HEK293 (cell line): ENCODE measurements at regions not wholly inside any gene's neighbourhood (a gene's known extent, or its start where the extent isn't known, plus 50 kb on each side); places are given as distances from the start of the nearest gene placed in this dataset.

Experiments used
- CTCF ChIA-PET: fragments of 350-600 bp; formaldehyde crosslinking; extraction: SDS; loops from one replicate; lab custom pipeline; 2021; ENCODE audit warnings: antibody characterized with exemption; lab: Yijun Ruan, JAX
- POLR2A ChIA-PET: fragments of 300-600 bp; formaldehyde crosslinking; extraction: SDS; loops from one replicate; lab custom pipeline; 2020; ENCODE audit warnings: antibody characterized with exemption, inconsistent platforms; lab: Yijun Ruan, JAX
- H3K27ac ChIP-seq: fragments of 200-500 bp; sonication (Bioruptor generic); 2 replicates; pipeline ENCODE4 v1.5.1; 2014; ENCODE audit warnings: low read depth, low read length, control low read depth, inconsistent platforms; ENCODE audit errors: extremely low read depth
- H3K36me3 ChIP-seq, 2 experiments: fragments of 200-500 bp in 1 of 2; sonication (Bioruptor generic) in 1 of 2; 1 replicate in 1 of 2; 2 replicates in 1 of 2; pipeline ENCODE4 v1.5.1; 2014 to 2017; ENCODE audit warnings: inconsistent platforms in 2 of 2, low read length in 2 of 2; ENCODE audit not compliant: control insufficient read depth in 2 of 2, insufficient read depth in 1 of 2
- H3K4me1 ChIP-seq: fragments of 200-500 bp; sonication (Bioruptor generic); 2 replicates; pipeline ENCODE4 v1.5.1; 2014; ENCODE audit warnings: mild to moderate bottlenecking, low read length, inconsistent platforms; ENCODE audit not compliant: control insufficient read depth, insufficient read depth
- H3K4me3 ChIP-seq: 2 replicates; pipeline ENCODE4 v1.5.1; 2011; ENCODE audit warnings: low read depth, mild to moderate bottlenecking, control low read depth, low read length, moderate library complexity
- H3K9me3 ChIP-seq: fragments of 200-500 bp; sonication (Bioruptor generic); 2 replicates; pipeline ENCODE4 v1.5.1; 2014; ENCODE audit warnings: low read depth, low read length, inconsistent platforms; ENCODE audit not compliant: control insufficient read depth, insufficient read depth
- GLI2 ChIP-seq: fragments of 450-650 bp; formaldehyde crosslinking; IDR thresholded peaks from 2 replicates; pipeline ENCODE4; 2017; ENCODE audit warnings: missing biosample characterization, missing genetic modification characterization, low read depth, borderline replicate concordance
- GLIS2 ChIP-seq: fragments of 450-650 bp; formaldehyde crosslinking; IDR thresholded peaks from 2 replicates; pipeline ENCODE4 v1.5.1; 2016; ENCODE audit warnings: missing biosample characterization, missing genetic modification characterization
- MEIS1 ChIP-seq: sonication (generic); formaldehyde crosslinking; IDR thresholded peaks from 2 replicates; pipeline ENCODE4 v1.8.1; 2022; ENCODE audit warnings: missing genetic modification reagents, mild to moderate bottlenecking, borderline replicate concordance
- MYNN ChIP-seq: fragments of 450-650 bp; formaldehyde crosslinking; IDR thresholded peaks from 2 replicates; pipeline ENCODE4 v1.5.1; 2016; ENCODE audit warnings: missing biosample characterization, missing genetic modification characterization, borderline replicate concordance
- SP2 ChIP-seq: fragments of 450-650 bp; formaldehyde crosslinking; IDR thresholded peaks from 2 replicates; pipeline ENCODE4 v1.5.1; 2016; ENCODE audit warnings: missing biosample characterization, missing genetic modification characterization
- SP7 ChIP-seq: fragments of 450-650 bp; formaldehyde crosslinking; IDR thresholded peaks from 2 replicates; pipeline ENCODE4 v1.5.1; 2016; ENCODE audit warnings: missing biosample characterization, missing genetic modification characterization
- ZEB2 ChIP-seq: fragments of 450-650 bp; formaldehyde crosslinking; IDR thresholded peaks from 2 replicates; pipeline ENCODE4 v1.5.1; 2016; ENCODE audit warnings: missing biosample characterization, missing genetic modification characterization
- ZNF132 ChIP-seq: fragments of 450-650 bp; formaldehyde crosslinking; IDR thresholded peaks from 2 replicates; pipeline ENCODE4 v1.5.1; 2017; ENCODE audit warnings: missing biosample characterization, missing genetic modification characterization, borderline replicate concordance
- ZNF311 ChIP-seq: fragments of 450-650 bp; formaldehyde crosslinking; IDR thresholded peaks from 2 replicates; pipeline ENCODE4 v1.5.1; 2017; ENCODE audit warnings: missing biosample characterization, missing genetic modification characterization, borderline replicate concordance
- ZNF423 ChIP-seq: fragments of 450-650 bp; formaldehyde crosslinking; IDR thresholded peaks from 2 replicates; pipeline ENCODE4 v1.5.1; 2016; ENCODE audit warnings: missing biosample characterization, missing genetic modification characterization
- ZNF585B ChIP-seq: fragments of 450-650 bp; formaldehyde crosslinking; IDR thresholded peaks from 2 replicates; pipeline ENCODE4 v1.5.1; 2016; ENCODE audit warnings: missing biosample characterization, missing genetic modification characterization
- ZNF777 ChIP-seq: fragments of 450-650 bp; formaldehyde crosslinking; IDR thresholded peaks from 2 replicates; pipeline ENCODE4 v1.5.1; 2017; ENCODE audit warnings: missing biosample characterization, missing genetic modification characterization, borderline replicate concordance
- ZSCAN23 ChIP-seq: fragments of 450-650 bp; formaldehyde crosslinking; IDR thresholded peaks from 2 replicates; pipeline ENCODE4 v1.5.1; 2016; ENCODE audit warnings: missing biosample characterization, missing genetic modification characterization
- TF ChIP-seq, protein P1 (sequence below): fragments of 450-650 bp; formaldehyde crosslinking; IDR thresholded peaks from 2 replicates; pipeline ENCODE4 v1.5.1; 2016; ENCODE audit warnings: missing biosample characterization, missing genetic modification characterization, borderline replicate concordance
- TF ChIP-seq, protein P2 (sequence below): fragments of 450-650 bp; formaldehyde crosslinking; conservative IDR thresholded peaks from 2 replicates; pipeline ENCODE4 v1.5.1; 2016; ENCODE audit warnings: low read depth, missing biosample characterization, missing genetic modification characterization
- TF ChIP-seq, protein P3 (sequence below): fragments of 450-650 bp; formaldehyde crosslinking; IDR thresholded peaks from 2 replicates; pipeline ENCODE4 v1.5.1; 2017; ENCODE audit warnings: missing biosample characterization, missing genetic modification characterization
- TF ChIP-seq, protein P4 (sequence below): fragments of 450-650 bp; formaldehyde crosslinking; IDR thresholded peaks from 2 replicates; pipeline ENCODE4 v1.5.1; 2016; ENCODE audit warnings: missing biosample characterization, missing genetic modification characterization
- TF ChIP-seq, protein P5 (sequence below): fragments of 450-650 bp; formaldehyde crosslinking; IDR thresholded peaks from 2 replicates; pipeline ENCODE4 v1.5.1; 2017; ENCODE audit warnings: missing biosample characterization, missing genetic modification characterization

DNA sequence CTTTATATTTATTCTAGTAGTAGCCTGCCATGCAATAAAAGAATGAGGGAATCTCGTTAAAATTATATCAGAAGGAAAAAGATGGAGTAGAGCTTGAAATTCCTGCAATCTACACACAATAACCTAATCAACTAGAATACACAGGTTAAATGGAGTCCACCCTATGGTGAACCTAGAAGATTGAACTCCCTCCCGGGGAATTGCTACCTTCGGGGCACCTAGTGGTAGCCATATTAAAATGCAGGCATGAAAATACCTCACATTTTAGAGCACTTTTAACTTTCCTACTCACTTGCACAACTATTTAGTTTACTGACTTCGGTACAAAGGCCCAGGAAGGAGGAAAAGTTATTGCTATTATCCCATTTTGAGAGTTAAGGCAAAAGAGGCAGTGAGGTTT lies 174.5 kb downstream of the SS18 start:
- Histone ChIP-seq H3K27ac (no peak overlapping the region), H3K4me1 (no peaks in the 10 kb centered on the region), H3K36me3 (no peaks in the 10 kb centered on the region), H3K4me3 (no peak overlapping the region), H3K9me3 (no peaks in the 10 kb centered on the region)
- CTCF ChIA-PET = interaction anchor here (0.6 to 1.8 kb wide), 7 partner anchors 18 to 1387 kb away, joined by 3 to 7 read pairs (median 3); no protein-coding TSS in a partner anchor
- POLR2A ChIA-PET = no interaction called here
- TF ChIP-seq MEIS1 (CRISPR knock-in tag) = no peak
- TF ChIP-seq ZSCAN23 (tag by site-specific recombination) = no peak
- no peak for TF ChIP-seq ZNF132
- no peak for TF ChIP-seq SP2 (tag by site-specific recombination)
- TF ChIP-seq MYNN (tag by site-specific recombination) = no peak
- TF ChIP-seq, protein P1, sequence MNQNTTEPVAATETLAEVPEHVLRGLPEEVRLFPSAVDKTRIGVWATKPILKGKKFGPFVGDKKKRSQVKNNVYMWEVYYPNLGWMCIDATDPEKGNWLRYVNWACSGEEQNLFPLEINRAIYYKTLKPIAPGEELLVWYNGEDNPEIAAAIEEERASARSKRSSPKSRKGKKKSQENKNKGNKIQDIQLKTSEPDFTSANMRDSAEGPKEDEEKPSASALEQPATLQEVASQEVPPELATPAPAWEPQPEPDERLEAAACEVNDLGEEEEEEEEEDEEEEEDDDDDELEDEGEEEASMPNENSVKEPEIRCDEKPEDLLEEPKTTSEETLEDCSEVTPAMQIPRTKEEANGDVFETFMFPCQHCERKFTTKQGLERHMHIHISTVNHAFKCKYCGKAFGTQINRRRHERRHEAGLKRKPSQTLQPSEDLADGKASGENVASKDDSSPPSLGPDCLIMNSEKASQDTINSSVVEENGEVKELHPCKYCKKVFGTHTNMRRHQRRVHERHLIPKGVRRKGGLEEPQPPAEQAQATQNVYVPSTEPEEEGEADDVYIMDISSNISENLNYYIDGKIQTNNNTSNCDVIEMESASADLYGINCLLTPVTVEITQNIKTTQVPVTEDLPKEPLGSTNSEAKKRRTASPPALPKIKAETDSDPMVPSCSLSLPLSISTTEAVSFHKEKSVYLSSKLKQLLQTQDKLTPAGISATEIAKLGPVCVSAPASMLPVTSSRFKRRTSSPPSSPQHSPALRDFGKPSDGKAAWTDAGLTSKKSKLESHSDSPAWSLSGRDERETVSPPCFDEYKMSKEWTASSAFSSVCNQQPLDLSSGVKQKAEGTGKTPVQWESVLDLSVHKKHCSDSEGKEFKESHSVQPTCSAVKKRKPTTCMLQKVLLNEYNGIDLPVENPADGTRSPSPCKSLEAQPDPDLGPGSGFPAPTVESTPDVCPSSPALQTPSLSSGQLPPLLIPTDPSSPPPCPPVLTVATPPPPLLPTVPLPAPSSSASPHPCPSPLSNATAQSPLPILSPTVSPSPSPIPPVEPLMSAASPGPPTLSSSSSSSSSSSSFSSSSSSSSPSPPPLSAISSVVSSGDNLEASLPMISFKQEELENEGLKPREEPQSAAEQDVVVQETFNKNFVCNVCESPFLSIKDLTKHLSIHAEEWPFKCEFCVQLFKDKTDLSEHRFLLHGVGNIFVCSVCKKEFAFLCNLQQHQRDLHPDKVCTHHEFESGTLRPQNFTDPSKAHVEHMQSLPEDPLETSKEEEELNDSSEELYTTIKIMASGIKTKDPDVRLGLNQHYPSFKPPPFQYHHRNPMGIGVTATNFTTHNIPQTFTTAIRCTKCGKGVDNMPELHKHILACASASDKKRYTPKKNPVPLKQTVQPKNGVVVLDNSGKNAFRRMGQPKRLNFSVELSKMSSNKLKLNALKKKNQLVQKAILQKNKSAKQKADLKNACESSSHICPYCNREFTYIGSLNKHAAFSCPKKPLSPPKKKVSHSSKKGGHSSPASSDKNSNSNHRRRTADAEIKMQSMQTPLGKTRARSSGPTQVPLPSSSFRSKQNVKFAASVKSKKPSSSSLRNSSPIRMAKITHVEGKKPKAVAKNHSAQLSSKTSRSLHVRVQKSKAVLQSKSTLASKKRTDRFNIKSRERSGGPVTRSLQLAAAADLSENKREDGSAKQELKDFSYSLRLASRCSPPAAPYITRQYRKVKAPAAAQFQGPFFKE (tag by site-specific recombination) = no peak
- TF ChIP-seq ZNF777 (tag by site-specific recombination) = no peak
- TF ChIP-seq, protein P2, sequence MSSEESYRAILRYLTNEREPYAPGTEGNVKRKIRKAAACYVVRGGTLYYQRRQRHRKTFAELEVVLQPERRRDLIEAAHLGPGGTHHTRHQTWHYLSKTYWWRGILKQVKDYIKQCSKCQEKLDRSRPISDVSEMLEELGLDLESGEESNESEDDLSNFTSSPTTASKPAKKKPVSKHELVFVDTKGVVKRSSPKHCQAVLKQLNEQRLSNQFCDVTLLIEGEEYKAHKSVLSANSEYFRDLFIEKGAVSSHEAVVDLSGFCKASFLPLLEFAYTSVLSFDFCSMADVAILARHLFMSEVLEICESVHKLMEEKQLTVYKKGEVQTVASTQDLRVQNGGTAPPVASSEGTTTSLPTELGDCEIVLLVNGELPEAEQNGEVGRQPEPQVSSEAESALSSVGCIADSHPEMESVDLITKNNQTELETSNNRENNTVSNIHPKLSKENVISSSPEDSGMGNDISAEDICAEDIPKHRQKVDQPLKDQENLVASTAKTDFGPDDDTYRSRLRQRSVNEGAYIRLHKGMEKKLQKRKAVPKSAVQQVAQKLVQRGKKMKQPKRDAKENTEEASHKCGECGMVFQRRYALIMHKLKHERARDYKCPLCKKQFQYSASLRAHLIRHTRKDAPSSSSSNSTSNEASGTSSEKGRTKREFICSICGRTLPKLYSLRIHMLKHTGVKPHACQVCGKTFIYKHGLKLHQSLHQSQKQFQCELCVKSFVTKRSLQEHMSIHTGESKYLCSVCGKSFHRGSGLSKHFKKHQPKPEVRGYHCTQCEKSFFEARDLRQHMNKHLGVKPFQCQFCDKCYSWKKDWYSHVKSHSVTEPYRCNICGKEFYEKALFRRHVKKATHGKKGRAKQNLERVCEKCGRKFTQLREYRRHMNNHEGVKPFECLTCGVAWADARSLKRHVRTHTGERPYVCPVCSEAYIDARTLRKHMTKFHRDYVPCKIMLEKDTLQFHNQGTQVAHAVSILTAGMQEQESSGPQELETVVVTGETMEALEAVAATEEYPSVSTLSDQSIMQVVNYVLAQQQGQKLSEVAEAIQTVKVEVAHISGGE = no peak
- no peak for TF ChIP-seq SP7
- TF ChIP-seq, protein P3, sequence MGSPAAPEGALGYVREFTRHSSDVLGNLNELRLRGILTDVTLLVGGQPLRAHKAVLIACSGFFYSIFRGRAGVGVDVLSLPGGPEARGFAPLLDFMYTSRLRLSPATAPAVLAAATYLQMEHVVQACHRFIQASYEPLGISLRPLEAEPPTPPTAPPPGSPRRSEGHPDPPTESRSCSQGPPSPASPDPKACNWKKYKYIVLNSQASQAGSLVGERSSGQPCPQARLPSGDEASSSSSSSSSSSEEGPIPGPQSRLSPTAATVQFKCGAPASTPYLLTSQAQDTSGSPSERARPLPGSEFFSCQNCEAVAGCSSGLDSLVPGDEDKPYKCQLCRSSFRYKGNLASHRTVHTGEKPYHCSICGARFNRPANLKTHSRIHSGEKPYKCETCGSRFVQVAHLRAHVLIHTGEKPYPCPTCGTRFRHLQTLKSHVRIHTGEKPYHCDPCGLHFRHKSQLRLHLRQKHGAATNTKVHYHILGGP (tag by site-specific recombination) = no peak
- no peak for TF ChIP-seq GLI2 (tag by site-specific recombination)
- TF ChIP-seq, protein P4, sequence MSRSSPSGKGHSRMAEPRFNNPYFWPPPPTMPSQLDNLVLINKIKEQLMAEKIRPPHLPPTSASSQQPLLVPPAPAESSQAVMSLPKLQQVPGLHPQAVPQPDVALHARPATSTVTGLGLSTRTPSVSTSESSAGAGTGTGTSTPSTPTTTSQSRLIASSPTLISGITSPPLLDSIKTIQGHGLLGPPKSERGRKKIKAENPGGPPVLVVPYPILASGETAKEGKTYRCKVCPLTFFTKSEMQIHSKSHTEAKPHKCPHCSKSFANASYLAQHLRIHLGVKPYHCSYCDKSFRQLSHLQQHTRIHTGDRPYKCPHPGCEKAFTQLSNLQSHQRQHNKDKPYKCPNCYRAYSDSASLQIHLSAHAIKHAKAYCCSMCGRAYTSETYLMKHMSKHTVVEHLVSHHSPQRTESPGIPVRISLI = no peak
- no peak for TF ChIP-seq ZNF585B (tag by site-specific recombination)
- TF ChIP-seq, protein P5, sequence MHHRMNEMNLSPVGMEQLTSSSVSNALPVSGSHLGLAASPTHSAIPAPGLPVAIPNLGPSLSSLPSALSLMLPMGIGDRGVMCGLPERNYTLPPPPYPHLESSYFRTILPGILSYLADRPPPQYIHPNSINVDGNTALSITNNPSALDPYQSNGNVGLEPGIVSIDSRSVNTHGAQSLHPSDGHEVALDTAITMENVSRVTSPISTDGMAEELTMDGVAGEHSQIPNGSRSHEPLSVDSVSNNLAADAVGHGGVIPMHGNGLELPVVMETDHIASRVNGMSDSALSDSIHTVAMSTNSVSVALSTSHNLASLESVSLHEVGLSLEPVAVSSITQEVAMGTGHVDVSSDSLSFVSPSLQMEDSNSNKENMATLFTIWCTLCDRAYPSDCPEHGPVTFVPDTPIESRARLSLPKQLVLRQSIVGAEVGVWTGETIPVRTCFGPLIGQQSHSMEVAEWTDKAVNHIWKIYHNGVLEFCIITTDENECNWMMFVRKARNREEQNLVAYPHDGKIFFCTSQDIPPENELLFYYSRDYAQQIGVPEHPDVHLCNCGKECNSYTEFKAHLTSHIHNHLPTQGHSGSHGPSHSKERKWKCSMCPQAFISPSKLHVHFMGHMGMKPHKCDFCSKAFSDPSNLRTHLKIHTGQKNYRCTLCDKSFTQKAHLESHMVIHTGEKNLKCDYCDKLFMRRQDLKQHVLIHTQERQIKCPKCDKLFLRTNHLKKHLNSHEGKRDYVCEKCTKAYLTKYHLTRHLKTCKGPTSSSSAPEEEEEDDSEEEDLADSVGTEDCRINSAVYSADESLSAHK (tag by site-specific recombination) = no peak
- TF ChIP-seq ZEB2 (tag by site-specific recombination) = no peak
- no peak for TF ChIP-seq ZNF423
- no peak for TF ChIP-seq ZNF311 (tag by site-specific recombination)
- no peak for TF ChIP-seq GLIS2 (tag by site-specific recombination)
